ENCODE measurements at regions not wholly inside any gene's neighbourhood (a gene's known extent, or its start where the extent isn't known, plus 50 kb on each side); places are given as distances from the start of the nearest gene placed in this dataset.

DNA sequence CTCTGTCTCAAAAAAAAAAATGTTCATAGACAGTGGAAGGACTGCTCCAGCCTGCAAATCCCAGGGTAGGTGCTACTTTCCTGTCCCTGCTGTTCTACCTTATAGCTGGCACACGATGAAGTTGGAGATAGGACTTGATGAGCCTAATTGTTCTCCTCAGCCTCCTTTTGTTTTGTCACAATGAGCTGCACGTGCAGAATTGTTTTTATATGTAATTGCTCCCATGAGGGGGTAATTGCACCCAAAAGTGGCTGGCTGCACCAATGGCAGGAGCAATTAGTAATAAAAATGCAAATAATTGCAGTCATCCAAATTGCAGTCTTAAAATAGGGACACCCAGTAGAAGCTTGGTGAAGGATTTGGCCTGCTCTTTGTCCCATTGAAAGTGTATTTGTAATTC is 63.0 kb upstream of the PFN2 start:
- Histone ChIP-seq H3K4me1 (ENCODE audit: control insufficient read depth, insufficient read depth, low read length) (no peaks in the 10 kb centered on the region), H3K36me3 (ENCODE audit: control insufficient read depth, insufficient read depth, low read length) (no peaks in the 10 kb centered on the region), H3K27ac (ENCODE audit: low read length) (no peak overlapping the region), H3K27me3 (ENCODE audit: control insufficient read depth, insufficient read depth, low read length) (no peaks in the 10 kb centered on the region), H3K4me3 (ENCODE audit: low read length) (no peak overlapping the region), H3K9me3 (ENCODE audit: control insufficient read depth, insufficient read depth, low read length) (no peaks in the 10 kb centered on the region)
- WGBS (ENCODE audit: insufficient coverage): 59% methylated on average over 2 of the region's 2 CpGs
- ATAC-seq (no peak), DNase-seq (no peak)
- Mint-ChIP-seq H3K4me1 (no peaks in the 10 kb centered on the region), H3K4me3 (no peak overlapping the region), H3K27ac (no peak overlapping the region), H3K9me3 (no peaks in the 10 kb centered on the region), H3K27me3 (ENCODE audit: low read depth in 2 of 2) (peaks cover 8 to 19% of the 10 kb centered on the region in 2 donors), H3K36me3 (no peaks in the 10 kb centered on the region)
- intact Hi-C loops (cut with micrococcal nuclease): no loop called here
- TF ChIP-seq, protein P1, sequence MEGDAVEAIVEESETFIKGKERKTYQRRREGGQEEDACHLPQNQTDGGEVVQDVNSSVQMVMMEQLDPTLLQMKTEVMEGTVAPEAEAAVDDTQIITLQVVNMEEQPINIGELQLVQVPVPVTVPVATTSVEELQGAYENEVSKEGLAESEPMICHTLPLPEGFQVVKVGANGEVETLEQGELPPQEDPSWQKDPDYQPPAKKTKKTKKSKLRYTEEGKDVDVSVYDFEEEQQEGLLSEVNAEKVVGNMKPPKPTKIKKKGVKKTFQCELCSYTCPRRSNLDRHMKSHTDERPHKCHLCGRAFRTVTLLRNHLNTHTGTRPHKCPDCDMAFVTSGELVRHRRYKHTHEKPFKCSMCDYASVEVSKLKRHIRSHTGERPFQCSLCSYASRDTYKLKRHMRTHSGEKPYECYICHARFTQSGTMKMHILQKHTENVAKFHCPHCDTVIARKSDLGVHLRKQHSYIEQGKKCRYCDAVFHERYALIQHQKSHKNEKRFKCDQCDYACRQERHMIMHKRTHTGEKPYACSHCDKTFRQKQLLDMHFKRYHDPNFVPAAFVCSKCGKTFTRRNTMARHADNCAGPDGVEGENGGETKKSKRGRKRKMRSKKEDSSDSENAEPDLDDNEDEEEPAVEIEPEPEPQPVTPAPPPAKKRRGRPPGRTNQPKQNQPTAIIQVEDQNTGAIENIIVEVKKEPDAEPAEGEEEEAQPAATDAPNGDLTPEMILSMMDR (IDR thresholded peaks at IDR 0.05): no peak

DNA sequence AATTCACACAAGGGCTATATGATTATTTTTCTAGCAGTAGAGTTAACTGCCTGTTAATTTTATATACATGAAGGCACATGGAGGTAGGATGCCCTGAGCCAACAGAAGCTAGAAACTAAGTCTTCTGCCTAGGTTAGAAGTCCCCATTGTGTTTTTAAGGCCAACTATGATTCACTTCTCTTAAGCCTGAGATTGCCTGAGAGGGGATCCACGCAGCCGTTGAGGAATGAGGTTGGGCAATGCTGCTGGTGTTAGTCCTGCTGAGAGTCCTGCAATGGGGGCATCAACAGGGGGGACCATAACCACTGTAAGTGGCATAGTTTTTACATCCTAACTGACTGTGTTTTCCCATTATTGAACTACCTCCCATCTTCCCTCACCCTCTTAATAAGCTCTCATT is 60.1 kb upstream of the PFN2 start:
- ATAC-seq (no peak), DNase-seq (no peak)
- no peak overlapping the region for H3K27ac Mint-ChIP-seq
- no peaks in the 10 kb centered on the region for H3K36me3 Mint-ChIP-seq
- Histone ChIP-seq H3K4me3 (ENCODE audit: low read length) (no peak overlapping the region), H3K4me1 (ENCODE audit: control insufficient read depth, insufficient read depth, low read length) (no peaks in the 10 kb centered on the region), H3K36me3 (ENCODE audit: control insufficient read depth, insufficient read depth, low read length) (no peaks in the 10 kb centered on the region), H3K27ac (ENCODE audit: low read length) (no peak overlapping the region), H3K9me3 (ENCODE audit: control insufficient read depth, insufficient read depth, low read length) (no peaks in the 10 kb centered on the region), H3K27me3 (ENCODE audit: control insufficient read depth, insufficient read depth, low read length) (no peaks in the 10 kb centered on the region)
- 100% methylated on average over 2 of the region's 2 CpGs for WGBS (ENCODE audit: insufficient coverage)
- no peaks in the 10 kb centered on the region for H3K4me1 Mint-ChIP-seq
- peaks cover 14 to 42% of the 10 kb centered on the region in 2 donors for H3K27me3 Mint-ChIP-seq (ENCODE audit: low read depth in 2 of 2)
- peaks cover 3 to 4% of the 10 kb centered on the region in 2 donors for H3K9me3 Mint-ChIP-seq
- TF ChIP-seq, protein P1 (IDR thresholded peaks at IDR 0.05): no peak
- intact Hi-C loops (cut with micrococcal nuclease): no loop called here
- H3K4me3 Mint-ChIP-seq: no peak overlapping the region

DNA sequence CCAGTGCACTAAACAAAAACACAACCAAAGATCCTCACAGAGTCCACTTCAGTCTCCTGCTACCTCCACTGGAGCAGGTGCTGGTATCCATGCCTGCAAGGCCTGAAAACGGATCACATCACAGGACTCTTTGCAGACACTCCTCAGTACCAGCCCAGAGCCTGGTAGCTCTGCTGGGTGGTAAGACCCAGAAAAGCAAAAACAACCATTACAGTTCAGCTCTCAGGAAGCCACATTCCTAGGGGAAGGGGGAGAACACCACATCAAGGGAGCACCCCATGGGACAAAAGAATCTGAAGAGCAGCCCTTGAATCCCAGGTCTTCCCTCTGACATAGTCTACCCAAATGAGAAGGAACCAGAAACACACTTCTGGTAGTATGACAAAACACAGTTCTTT is 52.5 kb upstream of the PFN2 start:
- Mint-ChIP-seq H3K4me1 (no peaks in the 10 kb centered on the region), H3K36me3 (no peaks in the 10 kb centered on the region), H3K27me3 (ENCODE audit: low read depth in 2 of 2) (peaks cover 8 to 40% of the 10 kb centered on the region in 2 donors), H3K4me3 (no peak overlapping the region), H3K9me3 (peaks cover 3 to 5% of the 10 kb centered on the region in 2 donors), H3K27ac (no peak overlapping the region)
- Histone ChIP-seq H3K4me1 (ENCODE audit: control insufficient read depth, insufficient read depth, low read length) (no peaks in the 10 kb centered on the region), H3K4me3 (ENCODE audit: low read length) (no peak overlapping the region), H3K27ac (ENCODE audit: low read length) (no peak overlapping the region), H3K9me3 (ENCODE audit: control insufficient read depth, insufficient read depth, low read length) (no peaks in the 10 kb centered on the region), H3K27me3 (ENCODE audit: control insufficient read depth, insufficient read depth, low read length) (no peaks in the 10 kb centered on the region), H3K36me3 (ENCODE audit: control insufficient read depth, insufficient read depth, low read length) (no peaks in the 10 kb centered on the region)
- 100% methylated on average over 1 of the region's 1 CpG for WGBS (ENCODE audit: insufficient coverage)
- no peak for ATAC-seq
- intact Hi-C loops (cut with micrococcal nuclease): no loop called here
- no peak for DNase-seq
- TF ChIP-seq, protein P1 (IDR thresholded peaks at IDR 0.05): no peak

DNA sequence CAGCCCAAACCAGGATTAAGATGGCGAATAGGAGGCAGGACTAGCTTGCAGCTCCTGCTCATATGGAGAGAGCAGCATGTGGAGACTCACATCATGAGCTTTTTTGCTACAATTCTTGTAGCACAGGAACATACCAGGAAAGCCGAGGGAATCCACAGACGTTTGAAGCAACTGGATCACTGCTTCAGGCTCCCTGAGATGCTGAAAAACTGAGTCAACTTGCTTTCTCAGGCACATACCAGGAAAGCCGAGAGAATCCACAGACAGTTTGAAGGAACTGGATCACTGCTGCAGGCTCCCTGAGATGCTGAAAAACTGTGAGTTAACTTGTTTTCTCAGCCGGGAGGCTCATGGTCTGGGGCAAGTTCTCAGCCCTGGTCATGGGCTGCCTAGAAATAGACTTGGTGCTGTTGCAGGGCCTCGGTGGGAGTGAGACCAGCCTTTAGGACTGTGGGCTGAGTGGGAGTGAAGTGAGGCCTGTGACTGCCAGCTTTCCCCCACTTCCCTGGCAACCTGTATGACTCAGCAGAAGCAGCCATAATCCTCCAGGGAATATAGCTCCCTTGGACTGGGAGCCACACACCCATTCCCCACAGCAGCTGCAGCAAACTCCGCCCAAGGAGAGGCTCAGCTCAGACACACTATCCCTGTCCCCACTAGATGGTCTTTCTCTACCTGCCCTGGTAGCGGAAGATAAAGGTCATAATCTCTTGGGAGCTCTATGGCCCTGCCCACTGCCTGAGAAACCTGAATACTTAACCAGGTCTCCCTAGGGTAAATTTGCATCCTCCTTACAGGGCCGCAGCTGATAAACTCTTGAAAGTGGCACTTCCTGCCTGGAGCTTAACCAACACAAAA is 51.9 kb upstream of the PFN2 start:
- Histone ChIP-seq H3K27me3 (ENCODE audit: control insufficient read depth, insufficient read depth, low read length) (no peaks in the 10 kb centered on the region), H3K9me3 (ENCODE audit: control insufficient read depth, insufficient read depth, low read length) (no peaks in the 10 kb centered on the region), H3K36me3 (ENCODE audit: control insufficient read depth, insufficient read depth, low read length) (no peaks in the 10 kb centered on the region), H3K27ac (ENCODE audit: low read length) (no peak overlapping the region), H3K4me1 (ENCODE audit: control insufficient read depth, insufficient read depth, low read length) (no peaks in the 10 kb centered on the region), H3K4me3 (ENCODE audit: low read length) (no peak overlapping the region)
- peaks cover 11 to 39% of the 10 kb centered on the region in 2 donors for H3K27me3 Mint-ChIP-seq (ENCODE audit: low read depth in 2 of 2)
- H3K27ac Mint-ChIP-seq: no peak overlapping the region
- TF ChIP-seq, protein P1 (IDR thresholded peaks at IDR 0.05): no peak
- H3K9me3 Mint-ChIP-seq: peaks cover 3% of the 10 kb centered on the region in 2 donors
- no peaks in the 10 kb centered on the region for H3K4me1 Mint-ChIP-seq
- no peak overlapping the region for H3K4me3 Mint-ChIP-seq
- H3K36me3 Mint-ChIP-seq: no peaks in the 10 kb centered on the region
- intact Hi-C loops (cut with micrococcal nuclease): no loop called here
- WGBS (ENCODE audit: insufficient coverage): 86% methylated on average over 9 of the region's 9 CpGs
- no peak for DNase-seq
- ATAC-seq: no peak

Measured in natural killer cell (primary cell).